Kidney glomerular epithelial cell (primary cell): ENCODE measurements at regions not wholly inside any gene's neighbourhood (a gene's known extent, or its start where the extent isn't known, plus 50 kb on each side); places are given as distances from the start of the nearest gene placed in this dataset.
A peak's percentile ranks its signal among the peaks of the same experiment; 100 is the strongest.
"Not testable (repeated sequence)": the region's sequence is repeated elsewhere in the genome, so short reads cannot be mapped to it uniquely, and the experiment has no call there.

Experiments used
- DNase-seq: peaks from one replicate; lab custom pipeline; 2025; lab: John Stamatoyannopoulos, UW

GRCh38 chr4:92234393-92235176 lies 69.2 kb upstream of the GRID2 start:
- DNase-seq, result peak; percentile 84

GRCh38 chr4:92235731-92236130 lies 68.0 kb upstream of the GRID2 start:
- peak; percentile 30 for DNase-seq

DNA sequence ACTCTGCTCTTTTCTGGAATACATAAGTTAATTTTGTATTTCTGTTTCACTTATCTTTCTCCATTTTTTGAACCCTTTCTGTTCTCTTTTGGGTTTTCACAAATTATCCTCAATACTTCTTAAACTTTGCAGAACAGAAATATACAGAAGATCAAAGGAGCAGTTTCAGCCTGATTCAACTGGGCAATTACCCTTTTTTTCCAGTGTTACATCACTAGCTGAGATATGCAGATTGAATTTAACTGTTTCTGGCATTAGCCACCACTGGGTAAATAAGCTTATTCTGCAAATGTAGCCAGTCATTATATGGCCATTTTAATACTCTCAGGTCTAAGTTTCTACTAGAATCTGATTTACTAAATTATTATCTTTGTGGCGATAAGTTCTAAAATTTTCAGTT lies 66.9 kb upstream of the GRID2 start:
- DNase-seq, result no peak

DNA sequence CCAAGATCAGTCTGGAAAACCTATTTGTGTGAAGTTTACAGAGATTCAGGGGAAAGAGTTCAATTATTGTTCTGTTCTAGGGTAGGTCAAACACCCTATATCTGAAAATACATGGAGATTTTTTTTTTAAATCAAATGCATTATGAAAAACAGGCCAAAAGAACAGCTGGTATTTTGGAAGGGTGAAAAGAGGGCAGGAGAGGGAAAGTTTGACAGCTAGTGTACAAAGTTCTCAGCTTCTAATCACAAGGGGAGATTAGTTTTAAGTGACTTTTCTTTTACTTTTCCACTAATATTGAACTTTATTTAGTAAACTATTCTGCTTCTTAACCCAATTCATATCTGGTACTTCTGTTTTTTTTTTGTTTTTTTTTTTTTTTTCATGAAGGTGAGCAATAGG lies 66.2 kb upstream of the GRID2 start:
- DNase-seq, result no peak

DNA sequence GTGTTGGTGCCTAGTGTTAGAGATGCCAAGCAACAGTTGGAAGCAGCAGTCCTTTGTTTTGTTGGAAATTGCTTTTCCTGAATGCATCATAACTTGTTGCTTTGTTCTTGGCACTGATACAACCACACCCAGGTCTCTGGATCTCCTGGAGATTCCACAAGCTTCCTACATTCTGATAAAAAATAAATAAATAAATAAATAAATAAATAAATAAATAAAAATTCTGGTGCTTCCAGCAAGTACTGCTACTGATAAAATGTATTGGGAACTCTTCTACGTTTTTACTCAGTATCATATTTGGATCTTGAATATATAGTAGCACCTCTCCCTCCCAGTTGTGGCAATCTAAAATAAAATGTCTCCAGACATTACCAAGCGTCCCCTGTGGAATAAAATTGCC lies 62.7 kb upstream of the GRID2 start:
- DNase-seq, result no peak

- DNase-seq, result no peak
Measured at GRCh38 chr4:92246384-92246783, 57.4 kb upstream of the GRID2 start.

DNA sequence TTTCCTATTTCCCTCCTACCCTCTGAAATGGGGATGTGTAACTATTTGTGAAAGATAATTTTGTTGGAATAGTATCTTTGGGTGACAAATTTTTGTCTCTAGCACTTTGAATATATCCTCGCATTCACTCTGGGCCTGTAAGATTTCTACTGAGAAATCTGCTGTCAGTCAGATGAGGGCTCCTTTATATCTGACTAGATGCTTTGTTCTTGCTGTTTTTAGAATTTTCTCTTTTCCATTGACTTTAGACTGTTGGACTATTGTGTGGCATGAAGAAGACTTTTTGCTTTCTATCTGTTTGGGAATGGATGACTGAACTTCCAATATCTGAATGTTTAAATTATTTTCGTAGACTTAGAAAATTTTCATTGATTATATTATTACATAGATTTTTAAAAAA lies 54.2 kb upstream of the GRID2 start:
- no peak for DNase-seq

DNA sequence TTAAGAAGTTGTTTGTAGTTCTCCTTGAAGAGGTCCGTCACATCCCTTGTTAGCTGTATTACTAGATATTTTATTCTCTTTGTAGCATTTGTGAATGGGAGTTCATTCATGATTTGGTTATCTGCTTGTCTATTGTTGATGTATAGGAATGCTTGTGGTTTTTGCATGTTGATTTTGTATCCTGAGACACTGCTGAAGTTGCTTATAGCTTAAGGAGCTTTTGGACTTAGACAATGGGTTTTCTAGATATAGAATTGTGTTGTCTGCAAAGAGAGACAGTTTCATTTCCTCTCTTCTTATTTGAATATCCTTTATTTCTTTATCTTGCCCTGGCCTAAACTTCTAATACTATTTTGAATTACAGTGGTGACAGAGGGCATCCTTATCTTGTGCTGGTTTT lies 52.1 kb upstream of the GRID2 start:
- DNase-seq, result no peak

- not testable (repeated sequence) for DNase-seq
Measured at GRCh38 chr4:92252358-92252757, 51.4 kb upstream of the GRID2 start.

GRCh38 chr4:92252846-92253245 lies 50.9 kb upstream of the GRID2 start:
- no peak for DNase-seq

- DNase-seq, result no peak
Measured at GRCh38 chr4:92253550-92253949, 50.2 kb upstream of the GRID2 start.
